ENCODE measurements at regions not wholly inside any gene's neighbourhood (a gene's known extent, or its start where the extent isn't known, plus 50 kb on each side); places are given as distances from the start of the nearest gene placed in this dataset.
"Not testable (repeated sequence)": the region's sequence is repeated elsewhere in the genome, so short reads cannot be mapped to it uniquely, and the experiment has no call there.

- H3K27ac ChIP-seq (ENCODE audit: low read depth, low read length); H3K36me3 ChIP-seq (ENCODE audit: control insufficient read depth, insufficient read depth, low read length); H3K27me3 ChIP-seq (ENCODE audit: control insufficient read depth, insufficient read depth, low read length); H3K4me3 ChIP-seq (ENCODE audit: low read length); H3K4me1 ChIP-seq (ENCODE audit: control insufficient read depth, insufficient read depth, low read length); H3K9ac ChIP-seq (ENCODE audit: low read length): not testable (repeated sequence)
Measured at GRCh38 chr14:37841039-37841438, 245.6 kb downstream of the TTC6 start.

DNA sequence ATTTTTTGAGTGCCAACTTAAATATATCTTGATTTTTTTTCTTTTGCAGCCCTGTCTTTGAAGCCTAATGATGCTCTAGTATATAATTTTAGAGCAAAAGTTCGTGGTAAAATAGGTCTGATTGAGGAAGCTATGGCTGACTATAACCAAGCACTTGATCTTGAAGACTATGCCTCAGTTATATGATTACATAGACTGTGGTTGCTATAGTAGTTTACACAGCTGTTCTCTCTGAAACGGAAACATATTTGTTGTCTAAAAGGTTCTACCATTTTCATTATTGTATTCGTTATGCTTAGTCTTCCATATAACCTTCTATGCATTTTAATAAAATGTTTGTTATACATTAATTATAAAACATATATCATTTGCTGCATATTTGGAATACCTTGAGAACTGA lies 246.7 kb downstream of the TTC6 start:
- Histone ChIP-seq H3K27me3 (ENCODE audit: control insufficient read depth, insufficient read depth, low read length) (no peaks in the 10 kb centered on the region), H3K4me3 (ENCODE audit: low read length) (no peak overlapping the region), H3K4me1 (ENCODE audit: control insufficient read depth, insufficient read depth, low read length) (no peaks in the 10 kb centered on the region), H3K27ac (ENCODE audit: low read depth, low read length) (no peak overlapping the region), H3K9ac (ENCODE audit: low read length) (no peak overlapping the region), H3K36me3 (ENCODE audit: control insufficient read depth, insufficient read depth, low read length) (no peaks in the 10 kb centered on the region)

GRCh38 chr14:37843954-37844607 lies 248.7 kb downstream of the TTC6 start:
- no peak overlapping the region for H3K9ac ChIP-seq (ENCODE audit: low read length)
- no peaks in the 10 kb centered on the region for H3K4me1 ChIP-seq (ENCODE audit: control insufficient read depth, insufficient read depth, low read length)

DNA sequence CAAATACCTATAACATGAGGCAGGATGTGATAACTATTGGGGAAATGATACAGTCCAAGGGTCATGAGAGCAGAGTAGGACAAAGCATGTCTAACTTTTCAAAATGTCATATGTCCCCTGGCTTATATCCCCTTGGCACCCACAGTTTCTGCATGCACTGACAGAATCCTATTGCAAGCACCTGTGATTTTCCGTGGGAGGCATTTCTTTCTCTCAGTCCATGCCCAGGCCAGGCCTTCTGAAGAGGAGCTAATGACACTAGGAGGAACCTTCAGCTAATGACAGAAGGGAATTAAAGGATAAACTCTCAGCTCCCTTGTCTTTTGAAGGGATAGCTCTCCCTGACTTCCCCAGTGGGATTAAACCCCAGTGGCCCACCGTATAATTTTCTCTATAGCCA lies 249.2 kb downstream of the TTC6 start:
- Histone ChIP-seq H3K27me3 (ENCODE audit: control insufficient read depth, insufficient read depth, low read length) (no peaks in the 10 kb centered on the region), H3K9ac (ENCODE audit: low read length) (no peak overlapping the region), H3K27ac (ENCODE audit: low read depth, low read length) (no peak overlapping the region), H3K4me1 (ENCODE audit: control insufficient read depth, insufficient read depth, low read length) (no peaks in the 10 kb centered on the region), H3K4me3 (ENCODE audit: low read length) (no peak overlapping the region), H3K36me3 (ENCODE audit: control insufficient read depth, insufficient read depth, low read length) (no peaks in the 10 kb centered on the region)

More at GRCh38 chr14:37843954-37844607, 248.7 kb downstream of the TTC6 start:
- Histone ChIP-seq H3K4me3 (ENCODE audit: low read length) (no peak overlapping the region), H3K27me3 (ENCODE audit: control insufficient read depth, insufficient read depth, low read length) (no peaks in the 10 kb centered on the region), H3K36me3 (ENCODE audit: control insufficient read depth, insufficient read depth, low read length) (no peaks in the 10 kb centered on the region), H3K27ac (ENCODE audit: low read depth, low read length) (no peak overlapping the region)

GRCh38 chr14:37848985-37849621 lies 253.7 kb downstream of the TTC6 start:
- Histone ChIP-seq H3K4me1 (ENCODE audit: control insufficient read depth, insufficient read depth, low read length) (no peaks in the 10 kb centered on the region), H3K36me3 (ENCODE audit: control insufficient read depth, insufficient read depth, low read length) (no peaks in the 10 kb centered on the region), H3K27me3 (ENCODE audit: control insufficient read depth, insufficient read depth, low read length) (no peaks in the 10 kb centered on the region), H3K27ac (ENCODE audit: low read depth, low read length) (no peak overlapping the region), H3K9ac (ENCODE audit: low read length) (no peak overlapping the region), H3K4me3 (ENCODE audit: low read length) (no peak overlapping the region)

DNA sequence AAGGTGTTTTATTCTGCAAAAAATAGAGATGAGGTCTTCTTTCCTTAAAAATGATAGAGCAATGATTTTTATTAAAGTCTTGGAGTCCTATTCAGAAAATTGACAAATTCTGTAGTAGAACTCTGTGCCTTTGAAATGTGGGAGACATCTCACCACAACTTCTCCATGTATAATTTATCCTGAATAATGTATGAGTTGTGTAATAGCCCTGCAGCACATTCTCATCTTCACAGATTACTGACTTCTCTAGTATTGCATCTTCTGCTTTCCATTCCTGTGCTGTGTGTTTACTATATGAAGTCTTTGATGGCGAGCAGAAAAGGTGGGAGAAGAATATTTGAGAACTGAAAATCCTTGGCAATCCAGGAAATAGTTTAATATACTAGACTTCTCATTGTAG lies 255.6 kb downstream of the TTC6 start:
- no peak overlapping the region for H3K4me3 ChIP-seq (ENCODE audit: low read length)
- no peak overlapping the region for H3K27ac ChIP-seq (ENCODE audit: low read depth, low read length)
- H3K4me1 ChIP-seq (ENCODE audit: control insufficient read depth, insufficient read depth, low read length), result no peaks in the 10 kb centered on the region
- no peaks in the 10 kb centered on the region for H3K36me3 ChIP-seq (ENCODE audit: control insufficient read depth, insufficient read depth, low read length)
- H3K9ac ChIP-seq (ENCODE audit: low read length), result no peak overlapping the region
- H3K27me3 ChIP-seq (ENCODE audit: control insufficient read depth, insufficient read depth, low read length), result no peaks in the 10 kb centered on the region

DNA sequence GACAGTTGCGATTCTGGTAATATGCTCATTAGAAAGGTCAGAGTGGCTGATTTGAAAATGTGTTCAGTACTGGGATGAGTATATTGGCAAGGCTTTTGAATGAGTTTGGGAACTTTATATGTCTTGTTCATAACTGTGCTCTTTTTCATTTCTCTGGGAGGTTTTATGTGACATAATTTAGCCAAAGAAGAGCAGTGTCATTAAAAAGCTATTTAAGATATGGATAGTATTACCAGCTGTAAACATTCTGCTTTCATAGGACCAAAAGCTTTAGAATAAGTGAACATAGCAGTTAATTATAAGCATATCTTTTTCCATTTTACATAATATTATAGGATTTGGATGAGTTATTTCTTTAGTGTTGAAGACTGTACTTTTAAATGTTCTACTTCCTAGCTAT lies 260.4 kb downstream of the TTC6 start:
- no peaks in the 10 kb centered on the region for H3K27me3 ChIP-seq (ENCODE audit: control insufficient read depth, insufficient read depth, low read length)
- no peaks in the 10 kb centered on the region for H3K36me3 ChIP-seq (ENCODE audit: control insufficient read depth, insufficient read depth, low read length)
- no peak overlapping the region for H3K4me3 ChIP-seq (ENCODE audit: low read length)
- no peak overlapping the region for H3K27ac ChIP-seq (ENCODE audit: low read depth, low read length)
- no peaks in the 10 kb centered on the region for H3K4me1 ChIP-seq (ENCODE audit: control insufficient read depth, insufficient read depth, low read length)
- H3K9ac ChIP-seq (ENCODE audit: low read length), result no peak overlapping the region

DNA sequence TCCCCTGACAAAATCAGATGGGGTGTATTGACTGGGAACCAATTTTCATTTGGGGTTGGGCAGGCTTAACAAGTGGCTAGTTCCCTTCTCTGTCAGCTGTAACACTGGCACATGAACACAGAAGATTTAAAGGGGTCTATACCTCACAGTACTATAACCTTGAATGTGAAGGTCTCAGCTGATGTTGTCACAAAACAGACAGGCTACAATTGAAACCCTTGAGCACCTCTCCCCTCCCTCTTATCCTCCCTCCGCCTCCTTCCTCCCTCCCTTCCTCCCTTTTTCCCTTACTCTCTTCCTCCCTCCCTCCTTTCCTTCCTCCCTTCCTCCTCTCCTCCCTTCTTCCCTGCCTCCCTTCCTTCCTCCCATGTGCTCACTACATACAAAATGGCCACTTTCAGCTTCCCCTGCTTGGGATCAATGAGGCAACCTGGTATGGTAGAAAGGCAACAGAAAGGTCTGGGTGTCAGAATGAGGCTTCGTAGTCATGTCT lies 262.4 kb downstream of the TTC6 start:
- no peak overlapping the region for H3K4me3 ChIP-seq (ENCODE audit: low read length)
- H3K27ac ChIP-seq (ENCODE audit: low read depth, low read length), result no peak overlapping the region
- no peaks in the 10 kb centered on the region for H3K36me3 ChIP-seq (ENCODE audit: control insufficient read depth, insufficient read depth, low read length)
- no peak overlapping the region for H3K9ac ChIP-seq (ENCODE audit: low read length)
- H3K4me1 ChIP-seq (ENCODE audit: control insufficient read depth, insufficient read depth, low read length), result no peaks in the 10 kb centered on the region
- H3K27me3 ChIP-seq (ENCODE audit: control insufficient read depth, insufficient read depth, low read length), result no peaks in the 10 kb centered on the region

- no peak overlapping the region for H3K4me3 ChIP-seq (ENCODE audit: low read length)
- H3K27me3 ChIP-seq (ENCODE audit: control insufficient read depth, insufficient read depth, low read length), result no peaks in the 10 kb centered on the region
- H3K4me1 ChIP-seq (ENCODE audit: control insufficient read depth, insufficient read depth, low read length), result no peaks in the 10 kb centered on the region
- no peak overlapping the region for H3K27ac ChIP-seq (ENCODE audit: low read depth, low read length)
- H3K36me3 ChIP-seq (ENCODE audit: control insufficient read depth, insufficient read depth, low read length), result no peaks in the 10 kb centered on the region
- H3K9ac ChIP-seq (ENCODE audit: low read length), result no peak overlapping the region
Measured at GRCh38 chr14:37858733-37859132, 263.3 kb downstream of the TTC6 start.

DNA sequence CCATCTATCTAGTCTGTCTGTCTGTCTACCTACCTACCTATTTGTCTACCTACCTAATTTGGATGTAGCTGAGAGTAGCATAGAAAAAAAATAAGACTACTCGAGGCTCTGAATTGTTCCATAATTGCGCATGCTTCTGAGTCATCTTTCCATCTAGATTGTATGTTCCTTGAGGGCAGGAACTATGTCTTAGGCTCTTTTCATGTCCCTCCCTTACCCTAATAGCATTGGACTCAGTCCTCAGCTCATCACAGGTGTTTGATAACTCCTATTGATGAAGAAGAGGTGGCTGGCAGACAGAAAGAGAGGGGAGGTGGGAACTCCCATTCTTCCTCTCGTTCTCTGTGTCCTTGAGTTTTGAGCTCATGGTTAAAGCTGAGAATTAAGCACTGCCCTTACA lies 263.7 kb downstream of the TTC6 start:
- H3K9ac ChIP-seq (ENCODE audit: low read length), result no peak overlapping the region
- no peaks in the 10 kb centered on the region for H3K36me3 ChIP-seq (ENCODE audit: control insufficient read depth, insufficient read depth, low read length)
- no peaks in the 10 kb centered on the region for H3K4me1 ChIP-seq (ENCODE audit: control insufficient read depth, insufficient read depth, low read length)
- H3K27ac ChIP-seq (ENCODE audit: low read depth, low read length), result no peak overlapping the region
- no peaks in the 10 kb centered on the region for H3K27me3 ChIP-seq (ENCODE audit: control insufficient read depth, insufficient read depth, low read length)
- no peak overlapping the region for H3K4me3 ChIP-seq (ENCODE audit: low read length)

DNA sequence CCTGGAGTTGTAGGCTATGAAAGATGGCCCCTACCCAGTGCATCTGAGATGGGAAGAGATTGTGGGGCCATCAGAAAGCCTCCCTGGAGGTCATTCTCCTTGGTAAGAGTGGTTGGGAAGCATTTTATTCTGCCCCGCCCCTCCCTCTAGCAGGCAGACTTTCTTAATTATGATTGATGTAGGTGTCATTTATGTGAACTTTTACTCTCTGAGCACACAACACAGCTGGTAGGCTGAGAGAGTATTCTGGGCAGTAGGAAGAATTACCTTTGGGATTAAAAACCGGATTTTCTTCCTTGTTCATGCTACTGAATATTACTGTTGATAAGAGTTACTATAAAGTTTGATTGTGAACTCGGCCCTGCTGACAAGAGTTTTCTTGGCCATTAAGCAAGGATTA lies 266.8 kb downstream of the TTC6 start:
- H3K4me3 ChIP-seq (ENCODE audit: low read length), result no peak overlapping the region
- H3K36me3 ChIP-seq (ENCODE audit: control insufficient read depth, insufficient read depth, low read length), result no peaks in the 10 kb centered on the region
- no peak overlapping the region for H3K9ac ChIP-seq (ENCODE audit: low read length)
- no peak overlapping the region for H3K27ac ChIP-seq (ENCODE audit: low read depth, low read length)
- H3K27me3 ChIP-seq (ENCODE audit: control insufficient read depth, insufficient read depth, low read length), result no peaks in the 10 kb centered on the region
- peaks cover 7% of the 10 kb centered on the region for H3K4me1 ChIP-seq (ENCODE audit: control insufficient read depth, insufficient read depth, low read length)

DNA sequence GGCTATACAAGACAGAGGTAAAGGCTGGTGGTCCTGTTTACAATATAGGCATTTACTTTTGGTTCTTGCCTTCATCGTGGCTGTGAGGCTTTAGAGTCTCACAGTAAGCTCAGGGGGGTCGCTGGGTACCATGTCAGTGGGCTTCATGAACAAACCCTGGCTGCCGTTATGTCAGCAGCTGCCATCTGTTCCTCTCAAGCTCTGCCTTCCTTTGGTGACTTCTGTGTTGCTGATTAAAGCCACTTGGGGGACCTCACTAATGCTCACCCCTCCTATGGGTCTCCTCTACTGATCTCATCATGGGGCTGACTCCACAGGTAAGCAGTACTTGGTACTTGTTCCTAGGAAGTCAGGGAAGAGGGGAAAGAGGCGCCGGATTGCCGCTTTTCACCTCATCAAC lies 268.7 kb downstream of the TTC6 start:
- Histone ChIP-seq H3K9ac (ENCODE audit: low read length) (no peak overlapping the region), H3K4me3 (ENCODE audit: low read length) (no peak overlapping the region), H3K36me3 (ENCODE audit: control insufficient read depth, insufficient read depth, low read length) (no peaks in the 10 kb centered on the region), H3K27me3 (ENCODE audit: control insufficient read depth, insufficient read depth, low read length) (no peaks in the 10 kb centered on the region), H3K27ac (ENCODE audit: low read depth, low read length) (no peak overlapping the region), H3K4me1 (ENCODE audit: control insufficient read depth, insufficient read depth, low read length) (peaks cover 7% of the 10 kb centered on the region)

Data from rectal smooth muscle tissue (tissue), 1 donor.